Chondrocyte (in vitro differentiated cells): ENCODE measurements at regions not wholly inside any gene's neighbourhood (a gene's known extent, or its start where the extent isn't known, plus 50 kb on each side); places are given as distances from the start of the nearest gene placed in this dataset.

ENCODE experiments used
- DNase-seq: peaks from one replicate; pipeline ENCODE4 v3.0.0; 2021; ENCODE audit warnings: mixed read lengths, low spot score
- H3K27ac Mint-ChIP-seq: one replicate; pipeline ENCODE4 v1.8.0; 2021; ENCODE audit warnings: mild to moderate bottlenecking, moderate library complexity, mixed read lengths; ENCODE audit not compliant: unreplicated experiment
- H3K27me3 Mint-ChIP-seq: 2 replicates; pipeline ENCODE4 v1.8.0; 2021; ENCODE audit warnings: low read depth, mixed read lengths
- H3K36me3 Mint-ChIP-seq: 2 replicates; pipeline ENCODE4 v1.8.0; 2021; ENCODE audit warnings: low read depth, mixed read lengths
- H3K4me1 Mint-ChIP-seq: 2 replicates; pipeline ENCODE4 v1.8.0; 2021; ENCODE audit warnings: low read depth, mild to moderate bottlenecking, mixed read lengths
- H3K4me3 Mint-ChIP-seq: one replicate; pipeline ENCODE4 v1.8.0; 2021; ENCODE audit warnings: mild to moderate bottlenecking, moderate library complexity, mixed read lengths; ENCODE audit not compliant: unreplicated experiment
- H3K9me3 Mint-ChIP-seq: 2 replicates; pipeline ENCODE4 v1.8.0; 2021; ENCODE audit warnings: low read depth, mixed read lengths
- TF ChIP-seq, protein P1 (sequence below): fragments of 200-600 bp; sonication (generic); IDR thresholded peaks from 2 replicates; pipeline ENCODE4 v1.5.0; 2021; ENCODE audit warnings: antibody characterized with exemption, mild to moderate bottlenecking, moderate library complexity

DNA sequence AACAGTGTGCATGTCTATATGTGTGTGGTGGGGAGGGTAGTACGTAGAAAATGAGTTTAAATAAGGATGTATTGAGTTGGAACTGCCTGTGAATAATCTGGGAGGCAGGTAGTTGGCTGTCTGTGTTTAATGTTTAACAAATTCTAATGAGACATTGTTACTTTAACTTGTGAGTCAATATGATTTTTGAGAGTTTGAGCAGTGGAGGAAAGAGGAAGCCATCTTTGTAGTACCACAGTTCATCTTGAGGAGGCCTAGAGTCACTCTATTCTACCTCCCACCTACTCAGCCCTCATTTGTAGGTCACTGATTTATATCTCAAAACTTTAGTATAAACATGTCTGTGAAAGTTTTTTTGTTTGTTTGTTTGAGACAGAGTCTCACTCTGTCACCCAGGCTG is 129.9 kb upstream of the ITGB1 start:
- TF ChIP-seq, protein P1, sequence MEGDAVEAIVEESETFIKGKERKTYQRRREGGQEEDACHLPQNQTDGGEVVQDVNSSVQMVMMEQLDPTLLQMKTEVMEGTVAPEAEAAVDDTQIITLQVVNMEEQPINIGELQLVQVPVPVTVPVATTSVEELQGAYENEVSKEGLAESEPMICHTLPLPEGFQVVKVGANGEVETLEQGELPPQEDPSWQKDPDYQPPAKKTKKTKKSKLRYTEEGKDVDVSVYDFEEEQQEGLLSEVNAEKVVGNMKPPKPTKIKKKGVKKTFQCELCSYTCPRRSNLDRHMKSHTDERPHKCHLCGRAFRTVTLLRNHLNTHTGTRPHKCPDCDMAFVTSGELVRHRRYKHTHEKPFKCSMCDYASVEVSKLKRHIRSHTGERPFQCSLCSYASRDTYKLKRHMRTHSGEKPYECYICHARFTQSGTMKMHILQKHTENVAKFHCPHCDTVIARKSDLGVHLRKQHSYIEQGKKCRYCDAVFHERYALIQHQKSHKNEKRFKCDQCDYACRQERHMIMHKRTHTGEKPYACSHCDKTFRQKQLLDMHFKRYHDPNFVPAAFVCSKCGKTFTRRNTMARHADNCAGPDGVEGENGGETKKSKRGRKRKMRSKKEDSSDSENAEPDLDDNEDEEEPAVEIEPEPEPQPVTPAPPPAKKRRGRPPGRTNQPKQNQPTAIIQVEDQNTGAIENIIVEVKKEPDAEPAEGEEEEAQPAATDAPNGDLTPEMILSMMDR, result no peak
- DNase-seq, result no peak
- Mint-ChIP-seq H3K36me3 (no peaks in the 10 kb centered on the region), H3K27me3 (peaks cover 1% of the 10 kb centered on the region), H3K4me1 (no peaks in the 10 kb centered on the region), H3K27ac (no peak overlapping the region), H3K9me3 (peaks cover 3% of the 10 kb centered on the region), H3K4me3 (no peak overlapping the region)

DNA sequence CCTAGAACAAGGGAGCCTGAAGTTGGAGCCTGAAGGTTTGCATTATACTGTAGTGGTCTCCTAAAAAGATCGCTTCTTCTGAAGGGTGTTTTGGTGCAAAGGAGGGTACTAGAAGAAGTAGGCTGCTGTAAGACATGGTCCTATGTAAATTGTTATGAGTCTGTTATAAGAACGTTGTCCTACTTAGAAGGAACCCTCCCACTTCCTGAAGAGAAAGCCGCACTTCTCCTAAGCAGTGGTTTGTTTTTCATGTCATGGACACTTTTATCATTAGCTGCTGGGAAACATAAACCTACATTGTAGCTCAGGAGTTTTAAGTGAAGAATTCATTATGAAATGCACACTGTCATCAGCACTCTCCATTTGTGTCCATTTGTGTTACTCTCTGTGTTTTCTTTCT is 129.1 kb upstream of the ITGB1 start:
- H3K4me3 Mint-ChIP-seq, result no peak overlapping the region
- H3K4me1 Mint-ChIP-seq, result no peaks in the 10 kb centered on the region
- TF ChIP-seq, protein P1, result no peak
- H3K9me3 Mint-ChIP-seq, result peaks cover 3% of the 10 kb centered on the region
- H3K27ac Mint-ChIP-seq, result no peak overlapping the region
- H3K27me3 Mint-ChIP-seq, result peaks cover 1% of the 10 kb centered on the region
- H3K36me3 Mint-ChIP-seq, result no peaks in the 10 kb centered on the region
- no peak for DNase-seq

DNA sequence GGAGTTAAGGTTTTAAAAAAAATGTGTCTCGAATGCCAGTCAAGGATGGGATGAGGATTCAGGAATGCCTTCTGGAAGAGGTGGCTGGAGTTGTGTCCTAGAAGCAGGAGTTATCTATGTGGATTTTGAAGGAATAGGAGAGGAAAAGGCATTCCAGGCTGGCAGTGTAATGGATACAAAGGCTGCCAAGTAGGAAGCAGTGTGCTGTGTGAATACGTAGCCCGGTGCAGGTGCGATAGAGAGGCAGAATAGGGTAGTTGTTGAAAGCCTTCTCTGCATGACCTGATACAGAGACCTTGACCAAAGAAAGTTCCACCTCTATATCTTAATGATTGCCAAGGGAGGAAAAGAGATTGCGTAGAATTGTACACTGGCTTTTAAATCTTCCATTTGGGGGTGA is 128.1 kb upstream of the ITGB1 start:
- no peak overlapping the region for H3K4me3 Mint-ChIP-seq
- no peak overlapping the region for H3K27ac Mint-ChIP-seq
- TF ChIP-seq, protein P1, result no peak
- H3K36me3 Mint-ChIP-seq, result no peaks in the 10 kb centered on the region
- H3K27me3 Mint-ChIP-seq, result peaks cover 1% of the 10 kb centered on the region
- no peak for DNase-seq
- peaks cover 3% of the 10 kb centered on the region for H3K9me3 Mint-ChIP-seq
- H3K4me1 Mint-ChIP-seq, result no peaks in the 10 kb centered on the region

DNA sequence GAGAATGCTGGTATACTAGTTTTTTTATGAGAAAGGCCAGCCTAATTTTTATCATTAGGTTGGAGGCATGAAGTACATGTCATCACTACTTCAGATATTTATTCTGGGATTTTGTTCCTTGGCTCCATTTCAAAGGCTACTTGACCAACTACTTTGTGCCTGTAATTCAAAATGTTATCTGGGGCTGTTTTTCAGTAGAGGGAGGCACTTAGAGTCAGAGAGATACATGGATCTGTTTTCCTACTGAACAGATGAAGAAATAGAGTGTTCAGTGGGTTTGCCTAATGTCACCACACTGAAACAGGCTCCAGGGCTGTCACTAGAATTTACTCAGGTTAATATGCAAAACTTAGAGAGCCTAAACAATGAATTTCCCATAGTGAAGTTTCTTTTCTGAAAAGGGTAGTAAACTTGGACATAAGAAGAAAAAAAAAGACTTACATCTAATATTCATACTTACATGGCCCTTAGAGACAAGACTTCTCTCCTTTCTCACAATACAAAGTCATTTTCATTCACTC is 127.3 kb upstream of the ITGB1 start:
- Mint-ChIP-seq H3K27me3 (peaks cover 1% of the 10 kb centered on the region), H3K4me1 (no peaks in the 10 kb centered on the region), H3K9me3 (peaks cover 3% of the 10 kb centered on the region), H3K36me3 (no peaks in the 10 kb centered on the region), H3K27ac (no peak overlapping the region), H3K4me3 (no peak overlapping the region)
- no peak for DNase-seq
- TF ChIP-seq, protein P1, result no peak

GRCh38 chr10:33084453-33084852 is 126.4 kb upstream of the ITGB1 start:
- no peak overlapping the region for H3K27ac Mint-ChIP-seq
- H3K9me3 Mint-ChIP-seq, result peaks cover 3% of the 10 kb centered on the region
- TF ChIP-seq, protein P1, result no peak
- H3K4me3 Mint-ChIP-seq, result no peak overlapping the region
- H3K4me1 Mint-ChIP-seq, result no peaks in the 10 kb centered on the region
- peaks cover 1% of the 10 kb centered on the region for H3K27me3 Mint-ChIP-seq
- no peak for DNase-seq
- no peaks in the 10 kb centered on the region for H3K36me3 Mint-ChIP-seq
